GM19351 (cell line): ENCODE measurements at regions not wholly inside any gene's neighbourhood (a gene's known extent, or its start where the extent isn't known, plus 50 kb on each side); places are given as distances from the start of the nearest gene placed in this dataset.
A peak's percentile ranks its signal among the peaks of the same experiment; 100 is the strongest.

Source experiments
- ATAC-seq: cut with Tn5 transposase; IDR thresholded peaks from one replicate; pipeline ENCODE4 v1.9.1; 2021; ENCODE audit warnings: mild to moderate bottlenecking, moderate library complexity; ENCODE audit not compliant: unreplicated experiment

GRCh38 chr6:16078064-16078463, 50.8 kb upstream of the MYLIP start:
- ATAC-seq: peak; percentile 78

- ATAC-seq: no peak
These were observed 59.2 kb upstream of the MYLIP start for GRCh38 chr6:16069671-16070070.

DNA sequence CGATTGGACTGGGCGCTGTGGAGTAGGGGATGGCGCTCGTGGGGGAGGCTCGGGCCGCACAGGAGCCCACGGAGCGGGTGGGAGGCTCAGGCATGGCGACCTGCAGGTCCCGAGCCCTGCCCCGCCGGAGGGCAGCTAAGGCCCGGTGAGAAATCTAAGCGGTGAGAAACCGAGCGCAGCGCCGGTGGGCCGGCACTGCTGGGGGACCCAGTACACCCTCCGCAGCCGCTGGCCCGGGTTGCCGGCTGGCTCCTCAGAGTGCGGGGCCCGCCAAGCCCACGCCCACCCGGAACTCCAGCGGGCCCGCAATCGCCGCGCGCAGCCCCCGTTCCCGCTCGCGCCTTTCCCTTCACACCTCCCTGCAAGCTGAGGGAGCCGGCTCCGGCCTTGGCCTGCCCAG, 59.7 kb upstream of the MYLIP start:
- ATAC-seq: no peak

DNA sequence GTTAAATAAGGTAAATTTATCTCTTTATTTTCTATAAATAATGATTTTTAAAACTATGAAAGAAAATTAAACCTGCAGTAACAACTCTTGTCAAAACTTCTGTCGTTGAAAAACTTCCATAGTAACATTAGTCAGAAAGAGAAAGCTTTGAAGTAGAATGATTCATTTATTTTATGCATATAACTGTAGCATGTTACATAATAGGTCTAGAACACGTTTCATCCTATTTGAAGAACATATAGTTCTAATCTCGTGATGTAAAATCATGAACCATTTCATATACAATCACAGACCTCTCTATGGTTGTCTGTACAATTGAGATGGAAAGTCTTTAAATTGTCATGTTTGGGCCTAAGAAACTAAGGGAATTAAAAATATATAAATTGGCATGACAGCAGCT, 61.3 kb upstream of the MYLIP start:
- ATAC-seq: no peak

DNA sequence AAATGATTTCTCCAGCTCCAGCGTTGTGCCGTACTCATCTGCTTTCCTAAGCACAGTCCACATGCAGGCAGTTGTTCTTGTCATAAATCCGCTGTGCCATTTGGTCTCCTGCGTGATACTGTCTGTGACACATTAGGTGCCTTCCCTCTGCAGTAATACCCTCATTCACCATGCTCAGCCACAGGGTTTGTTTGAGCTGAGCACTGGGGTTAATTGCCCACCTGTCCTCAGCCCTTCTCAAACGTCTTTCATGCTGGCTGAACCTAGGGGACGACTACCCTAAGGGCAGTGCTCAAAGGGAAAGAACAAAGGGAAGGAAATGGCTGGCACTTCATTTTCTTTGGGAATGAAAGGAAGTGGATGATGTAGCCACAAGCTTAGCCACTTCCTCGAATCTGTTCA, 64.2 kb upstream of the MYLIP start:
- no peak for ATAC-seq

DNA sequence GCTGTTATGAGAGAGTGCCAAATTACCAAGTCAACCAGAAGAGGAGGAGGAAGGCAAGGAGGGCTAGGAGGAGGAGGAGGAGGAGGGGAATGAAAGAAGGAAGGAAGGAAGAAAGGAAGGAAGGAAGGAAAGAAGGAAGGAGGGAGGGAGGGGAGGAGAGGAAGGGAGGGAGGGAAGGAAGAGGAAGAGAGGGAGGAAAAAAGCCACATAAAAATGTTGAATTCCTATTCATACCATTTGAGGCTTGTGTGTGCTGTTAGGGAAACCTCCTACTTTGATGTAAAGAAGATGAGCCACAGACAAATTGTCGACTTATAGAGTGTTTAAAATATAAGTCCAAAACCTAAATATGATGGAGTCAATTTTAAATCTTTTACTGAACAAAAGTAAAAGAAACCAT, 65.3 kb upstream of the MYLIP start:
- no peak for ATAC-seq

DNA sequence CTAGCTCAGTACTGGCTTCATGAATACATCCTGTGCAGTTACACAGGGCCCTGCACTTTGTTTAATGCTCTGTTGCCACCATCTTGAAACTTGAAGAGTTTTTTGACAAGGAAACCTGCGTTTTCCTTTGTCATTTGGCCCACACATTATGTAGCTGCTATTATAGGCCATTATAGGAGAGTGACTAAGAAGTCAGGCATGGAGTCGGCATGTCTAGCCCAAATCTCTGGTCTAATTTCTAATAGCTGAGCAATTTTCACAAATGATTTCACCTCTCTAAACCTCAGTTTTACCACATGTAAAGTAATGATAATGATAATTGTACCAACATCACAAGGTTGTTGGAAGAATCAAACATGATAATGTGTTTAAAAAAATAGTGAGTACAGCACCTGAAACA, 67.1 kb upstream of the MYLIP start:
- ATAC-seq: no peak

DNA sequence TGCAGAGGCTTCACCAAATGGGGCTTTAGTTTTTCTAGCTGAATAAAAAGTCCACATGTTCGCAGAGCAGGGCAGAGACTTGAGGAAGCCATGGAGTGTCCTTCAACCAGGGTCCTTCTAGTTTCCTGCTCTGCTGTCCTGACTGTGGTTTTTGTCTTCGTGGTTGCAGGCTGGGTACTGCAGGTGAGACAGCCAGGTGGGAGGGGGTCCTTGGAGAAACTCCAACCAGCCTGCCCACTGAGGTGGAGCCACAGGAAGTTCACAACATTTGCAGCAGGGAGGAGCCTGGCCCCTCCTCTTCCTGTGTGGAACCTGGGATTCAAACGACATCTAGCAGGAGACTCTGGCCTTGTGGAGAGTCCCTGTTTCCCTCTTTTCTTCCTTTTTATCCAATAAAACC, 68.8 kb upstream of the MYLIP start:
- no peak for ATAC-seq

DNA sequence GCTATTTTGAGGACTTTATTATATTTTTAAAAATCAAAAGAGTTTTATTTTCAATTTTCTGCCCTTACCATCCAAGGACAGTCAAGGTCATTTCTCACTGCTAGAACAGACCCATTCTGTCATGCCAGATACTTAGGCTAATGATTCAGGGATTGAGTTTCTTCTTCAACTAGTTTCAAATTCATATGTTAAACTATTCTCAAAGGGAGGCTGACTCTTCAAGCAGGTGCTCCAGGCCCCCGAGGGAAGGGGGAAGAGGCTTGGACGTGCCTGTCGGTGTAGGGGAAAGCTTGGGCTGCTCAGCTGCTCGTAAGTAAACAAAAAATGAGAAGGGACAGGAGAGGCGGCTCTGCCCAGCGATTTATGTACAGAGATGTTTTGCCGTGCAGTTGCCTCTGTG, 69.4 kb upstream of the MYLIP start:
- ATAC-seq: no peak

- no peak for ATAC-seq
These were observed 69.9 kb upstream of the MYLIP start for GRCh38 chr6:16058929-16059345.

DNA sequence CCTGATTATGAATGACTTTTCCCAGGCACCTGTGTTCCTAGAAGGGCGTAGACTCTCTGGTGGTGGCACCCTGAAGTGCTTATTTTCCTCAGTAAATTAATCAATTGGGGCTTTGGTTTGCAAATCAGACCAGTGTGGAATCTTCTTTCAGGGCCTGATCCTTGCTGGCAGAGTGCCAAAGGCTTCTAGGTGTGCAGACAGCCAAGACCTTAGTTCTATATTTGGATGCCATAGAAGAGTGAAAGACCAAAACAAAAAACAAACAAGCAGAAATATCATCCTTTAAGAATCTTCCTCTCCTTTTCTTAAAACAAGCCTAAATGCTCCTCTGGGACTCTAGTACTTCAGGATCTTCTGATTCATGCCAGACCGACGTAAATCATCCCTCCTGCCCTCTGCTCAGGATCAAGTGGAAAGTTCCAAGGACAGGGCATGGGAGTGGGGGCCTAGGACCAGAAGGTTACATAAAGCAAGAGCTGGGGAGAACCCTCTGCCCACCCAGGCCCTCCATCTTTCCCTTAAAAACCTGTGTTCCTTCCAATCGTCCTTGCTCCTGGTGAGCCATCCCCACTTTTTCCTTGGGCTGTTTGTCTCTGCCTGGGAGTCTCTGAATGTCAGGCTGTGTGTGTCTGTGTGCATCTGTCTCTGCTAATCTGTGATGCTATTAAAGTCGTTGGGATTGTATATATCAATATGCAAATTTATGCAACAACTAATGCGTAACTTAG, 70.5 kb upstream of the MYLIP start:
- ATAC-seq: no peak

GRCh38 chr6:16057446-16057845, 71.4 kb upstream of the MYLIP start:
- ATAC-seq: no peak

GRCh38 chr6:16056263-16056870, 72.5 kb upstream of the MYLIP start:
- ATAC-seq: no peak

DNA sequence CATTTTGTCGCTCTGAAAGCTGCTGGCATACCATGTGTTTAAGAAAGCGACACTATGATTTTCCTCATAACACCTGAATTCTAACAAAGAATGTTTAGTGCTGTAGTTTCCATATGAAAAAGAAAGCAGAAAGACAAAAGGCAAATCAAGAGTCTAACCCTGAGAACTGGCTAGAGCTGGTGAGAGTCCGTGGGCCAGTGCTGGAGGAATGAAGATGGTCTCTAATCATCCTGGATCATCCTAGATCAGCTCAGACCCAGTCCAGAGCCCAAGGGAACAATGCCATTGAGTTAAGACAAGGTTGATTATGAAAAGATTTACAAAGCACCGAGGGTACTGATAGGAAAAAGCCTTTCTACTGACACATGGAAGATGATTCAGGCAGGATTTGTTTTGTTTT, 73.0 kb upstream of the MYLIP start:
- no peak for ATAC-seq

GRCh38 chr6:16049168-16049567, 79.7 kb upstream of the MYLIP start:
- no peak for ATAC-seq

DNA sequence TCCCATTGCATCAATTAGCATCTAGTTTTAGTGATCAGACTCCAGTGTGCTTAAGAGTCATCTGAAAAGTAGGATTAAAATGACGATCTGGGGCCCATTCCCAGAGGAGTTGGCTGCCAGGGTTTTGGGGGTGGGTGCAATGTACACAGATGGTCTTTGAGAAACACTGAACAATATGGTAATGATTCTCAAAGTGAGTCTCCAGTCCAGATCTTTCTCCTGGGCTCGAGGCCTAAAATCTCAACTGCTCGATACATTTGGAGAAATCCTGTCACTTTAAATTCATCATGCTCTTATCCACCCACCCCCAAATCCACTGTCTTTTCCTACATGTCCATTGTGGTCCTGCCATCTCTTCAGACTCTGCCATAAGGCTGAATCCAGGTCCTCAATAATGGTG, 80.7 kb upstream of the MYLIP start:
- no peak for ATAC-seq

GRCh38 chr6:16047435-16047990, 81.4 kb upstream of the MYLIP start:
- no peak for ATAC-seq

DNA sequence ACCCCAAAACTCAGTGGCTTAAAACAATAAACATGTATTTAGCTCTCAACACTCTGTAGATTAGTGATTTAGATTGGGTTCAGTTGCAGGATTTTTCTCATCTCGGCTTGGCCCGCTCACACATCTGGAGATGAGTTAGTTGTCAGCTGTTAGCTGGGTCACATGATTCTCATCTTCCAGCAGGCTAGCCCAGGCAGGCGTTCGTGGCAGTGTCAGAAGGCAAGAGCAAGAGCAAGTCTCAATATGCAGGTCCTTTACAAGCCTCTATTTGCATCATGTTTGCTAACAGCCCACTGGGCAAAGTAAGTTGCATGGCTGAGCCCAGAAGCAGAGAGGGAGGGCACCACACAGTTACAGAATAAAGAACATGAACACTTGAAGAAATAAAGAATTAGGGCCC, 83.6 kb upstream of the MYLIP start:
- no peak for ATAC-seq

- no peak for ATAC-seq
These were observed 84.7 kb upstream of the MYLIP start for GRCh38 chr6:16044211-16044643.

GRCh38 chr6:16043171-16044135, 85.4 kb upstream of the MYLIP start:
- ATAC-seq: peak; percentile 80

DNA sequence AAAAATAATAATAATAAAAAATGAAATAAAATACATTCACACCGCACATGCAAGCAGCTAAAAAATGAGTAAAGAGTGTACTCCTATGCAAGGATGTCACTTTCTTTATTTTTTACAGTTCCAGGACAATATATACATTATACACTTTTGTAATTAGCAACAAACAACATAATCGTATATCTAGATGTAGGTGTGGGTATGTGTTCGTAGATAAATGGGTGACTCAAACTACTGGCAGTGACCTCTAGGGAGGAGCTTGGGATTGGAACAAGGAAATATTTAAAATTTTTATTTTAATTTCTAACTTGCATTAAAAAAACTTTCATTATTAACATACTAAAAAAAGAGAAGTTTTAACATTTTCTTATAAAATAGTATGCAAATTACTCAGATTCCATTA, 86.1 kb upstream of the MYLIP start:
- ATAC-seq: no peak
